GF-D8 (cell line): ENCODE measurements at regions not wholly inside any gene's neighbourhood (a gene's known extent, or its start where the extent isn't known, plus 50 kb on each side); places are given as distances from the start of the nearest gene placed in this dataset.
"Not testable (repeated sequence)": the region's sequence is repeated elsewhere in the genome, so short reads cannot be mapped to it uniquely, and the experiment has no call there.

Experiments
- DNase-seq: peaks from one replicate; lab custom pipeline; 2025; lab: John Stamatoyannopoulos, UW

- no peak for DNase-seq
These were observed 615.6 kb downstream of the CENPC start for GRCh38 chr4:66929748-66930147.

- DNase-seq, result not testable (repeated sequence)
These were observed 616.4 kb downstream of the CENPC start for GRCh38 chr4:66928881-66929280.

DNA sequence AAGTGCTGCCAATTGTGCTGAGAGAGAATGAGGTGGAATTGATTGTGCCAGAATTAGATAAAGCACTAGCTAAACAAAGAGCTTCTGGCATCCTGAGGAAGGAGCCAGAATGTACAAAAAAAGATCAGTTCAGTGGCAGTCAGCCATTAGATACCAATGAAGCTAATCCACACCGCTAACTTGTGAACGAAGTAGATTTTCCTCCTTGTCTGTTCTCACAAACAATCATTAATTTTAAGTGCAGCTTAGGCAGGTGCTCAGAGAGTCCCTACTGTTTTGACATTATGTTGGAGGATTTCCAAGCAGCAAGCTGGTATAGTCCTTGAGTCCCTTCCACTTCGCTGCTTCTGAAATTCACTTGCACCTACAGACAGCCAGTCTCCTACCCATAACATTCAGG, 617.4 kb downstream of the CENPC start:
- DNase-seq, result no peak

GRCh38 chr4:66926687-66927086, 618.6 kb downstream of the CENPC start:
- DNase-seq, result no peak

DNA sequence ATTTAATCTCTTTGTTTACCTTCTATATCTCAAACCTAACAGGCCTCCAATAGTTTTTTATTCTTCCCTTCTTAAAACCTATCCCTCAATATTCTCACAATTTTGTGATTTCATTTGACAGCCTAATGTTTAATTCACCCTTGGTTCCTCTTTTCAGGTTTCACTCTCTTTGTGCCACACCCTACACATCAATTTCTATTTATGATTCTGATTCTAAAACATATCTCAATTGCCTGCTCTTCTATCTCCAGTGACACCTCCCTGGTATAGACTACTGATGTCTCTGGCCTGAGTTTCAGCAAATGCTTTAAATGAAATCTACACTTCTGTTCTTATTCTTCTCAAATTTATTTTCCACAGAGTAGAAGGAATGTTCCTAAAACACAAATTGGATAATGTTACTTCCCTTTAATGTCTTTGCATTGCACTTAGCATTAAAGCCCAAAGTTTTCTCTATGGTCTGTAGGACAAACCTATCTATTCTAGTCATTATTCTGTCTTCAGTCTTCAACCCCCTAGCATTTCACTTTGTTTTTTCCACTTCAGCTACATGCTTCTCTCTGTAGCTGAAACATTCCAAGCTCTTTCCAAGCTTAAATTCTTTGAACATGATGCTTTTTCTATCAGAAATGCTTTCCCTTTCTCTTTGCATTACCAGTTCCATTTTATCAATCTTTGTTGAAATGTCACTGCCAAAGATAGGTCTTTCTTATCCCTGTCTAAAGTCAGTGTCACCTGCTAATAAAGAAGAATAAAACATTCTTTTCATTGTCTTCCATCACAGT, 622.0 kb downstream of the CENPC start:
- no peak for DNase-seq

- DNase-seq, result no peak
These were observed 623.9 kb downstream of the CENPC start for GRCh38 chr4:66921433-66921832.

DNA sequence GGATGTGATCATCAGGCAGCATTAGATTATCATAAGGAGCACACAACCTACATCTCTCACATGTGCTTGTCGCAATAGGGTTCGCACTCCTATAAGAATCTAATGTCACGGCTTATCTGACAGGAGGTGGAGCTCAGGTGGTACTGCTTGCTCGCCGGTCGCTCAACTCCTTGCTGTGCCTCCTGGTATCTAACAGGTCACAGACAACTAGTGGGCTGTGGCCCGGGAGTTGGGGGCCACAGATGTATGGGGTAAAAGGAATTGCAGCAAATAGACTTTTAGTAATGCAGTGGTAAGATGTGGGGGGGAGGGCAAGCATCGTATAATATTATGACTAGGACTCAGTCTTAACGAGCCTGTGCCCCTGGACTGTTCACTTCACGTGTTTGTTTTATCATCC, 624.8 kb downstream of the CENPC start:
- no peak for DNase-seq

- no peak for DNase-seq
These were observed 633.4 kb downstream of the CENPC start for GRCh38 chr4:66911880-66912279.

DNA sequence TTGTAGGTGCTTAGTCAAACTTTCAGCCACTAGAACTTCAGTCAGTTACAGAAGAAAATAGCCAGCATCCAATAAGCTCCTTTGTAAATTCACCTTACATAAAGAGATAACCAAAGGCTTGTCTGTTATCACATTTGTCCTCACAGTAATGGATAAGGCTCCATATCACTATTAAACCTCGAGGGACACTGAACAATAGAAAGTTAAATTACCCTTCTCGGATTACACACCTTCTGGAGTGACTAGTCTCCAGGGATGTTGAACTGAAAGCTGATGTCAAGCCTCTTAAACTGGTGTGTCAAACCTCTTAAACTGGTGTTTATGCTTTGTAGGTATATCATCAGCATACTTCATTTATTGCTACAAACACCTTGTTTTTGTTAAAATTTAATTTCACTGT, 639.0 kb downstream of the CENPC start:
- DNase-seq, result no peak

DNA sequence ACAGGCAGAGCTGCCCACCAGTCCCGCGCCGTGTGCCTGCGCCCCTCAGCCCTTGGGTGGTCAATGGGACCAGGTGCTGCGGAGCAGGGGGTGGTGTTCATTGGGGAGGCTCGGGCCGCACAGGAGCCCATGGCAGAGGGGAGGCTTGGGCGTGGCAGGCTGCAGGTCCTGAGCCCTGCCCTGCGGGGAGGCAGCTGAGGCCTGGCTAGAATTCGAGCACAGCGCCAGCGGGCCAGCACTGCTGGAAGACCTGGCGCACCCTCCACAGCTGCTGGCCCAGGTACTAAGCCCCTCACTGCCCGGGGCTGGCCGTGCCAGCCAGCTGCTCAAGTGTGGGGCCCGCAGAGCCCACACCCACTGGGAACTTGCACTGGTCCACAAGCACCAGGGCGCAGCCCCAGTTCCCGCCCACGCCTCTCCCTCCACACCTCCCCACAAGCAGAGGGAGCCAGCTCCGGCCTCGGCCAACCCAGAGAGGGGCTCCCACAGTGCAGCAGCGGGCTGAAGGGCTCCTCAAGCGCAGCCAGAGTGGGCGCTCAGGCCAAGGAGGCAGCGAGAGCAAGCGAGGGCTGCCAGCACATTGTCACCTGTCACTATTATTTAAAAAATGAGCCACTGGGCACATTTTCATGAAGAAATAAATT, 645.8 kb downstream of the CENPC start:
- no peak for DNase-seq

DNA sequence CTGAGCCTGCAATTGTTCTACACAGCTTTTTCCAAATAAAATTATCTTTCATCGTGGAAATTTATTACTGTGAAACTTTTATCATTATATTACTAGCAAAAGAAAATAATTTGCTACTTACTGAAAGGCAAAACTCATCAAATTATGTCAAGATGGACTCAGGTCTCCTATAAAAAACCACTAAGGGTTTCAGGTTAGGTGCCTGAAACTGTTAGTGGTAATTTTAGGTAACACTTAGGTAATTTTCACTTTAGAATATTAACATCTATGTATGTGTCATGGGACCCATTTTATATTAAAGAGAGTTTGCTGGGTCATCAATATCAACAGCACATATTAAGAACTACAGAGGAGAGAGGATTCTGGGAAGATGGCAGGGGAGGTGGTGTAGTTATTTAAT, 651.5 kb downstream of the CENPC start:
- DNase-seq, result no peak

DNA sequence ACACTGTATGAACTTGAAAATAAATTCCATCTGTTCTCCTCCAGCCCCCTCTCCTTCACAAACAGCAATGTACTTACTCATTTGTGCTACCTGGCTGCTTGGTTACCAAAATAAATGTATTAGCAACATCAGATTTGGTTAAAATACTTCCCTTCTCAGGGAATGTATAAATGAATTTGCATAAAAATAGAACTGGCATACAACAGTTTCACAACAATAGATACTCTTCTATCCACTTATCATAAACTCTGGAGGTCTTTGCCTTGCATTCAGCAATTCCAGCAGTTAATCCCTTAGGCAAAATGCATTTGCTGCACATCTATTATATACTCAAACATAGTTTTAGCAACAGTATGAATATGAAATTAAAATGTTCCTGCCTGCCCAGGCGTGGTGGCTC, 658.2 kb downstream of the CENPC start:
- no peak for DNase-seq

DNA sequence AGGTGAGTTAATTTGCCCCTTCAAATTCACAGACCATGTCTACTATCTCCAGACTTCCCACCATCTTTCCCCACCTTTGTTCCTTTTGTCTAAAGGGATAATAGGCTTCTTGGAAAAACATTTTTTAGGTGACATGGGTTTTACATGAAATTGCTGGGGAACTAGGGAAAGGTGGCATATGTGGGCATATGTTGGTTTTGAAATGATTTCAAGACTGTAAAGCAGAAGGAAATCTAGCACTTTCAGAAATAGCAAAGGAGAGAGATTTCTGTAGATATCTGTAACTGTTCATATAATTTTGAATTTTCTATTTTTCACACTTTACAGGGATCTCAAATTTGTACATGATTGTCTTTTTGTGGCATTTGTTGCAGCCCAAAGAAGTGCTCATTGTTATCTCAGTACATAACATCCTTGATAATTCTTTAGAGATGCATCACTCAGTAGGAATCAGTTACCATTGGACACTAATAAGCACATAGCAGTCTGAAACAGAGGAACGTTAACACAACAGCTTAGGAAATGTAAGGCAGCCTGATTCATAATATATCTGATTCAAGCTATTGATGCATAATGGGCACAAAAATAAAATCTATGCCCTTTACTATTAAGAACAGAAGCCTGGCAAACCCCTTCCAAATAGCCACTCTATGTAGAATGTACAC, 659.7 kb downstream of the CENPC start:
- DNase-seq, result no peak

GRCh38 chr4:66876946-66877345, 668.4 kb downstream of the CENPC start:
- DNase-seq, result no peak

DNA sequence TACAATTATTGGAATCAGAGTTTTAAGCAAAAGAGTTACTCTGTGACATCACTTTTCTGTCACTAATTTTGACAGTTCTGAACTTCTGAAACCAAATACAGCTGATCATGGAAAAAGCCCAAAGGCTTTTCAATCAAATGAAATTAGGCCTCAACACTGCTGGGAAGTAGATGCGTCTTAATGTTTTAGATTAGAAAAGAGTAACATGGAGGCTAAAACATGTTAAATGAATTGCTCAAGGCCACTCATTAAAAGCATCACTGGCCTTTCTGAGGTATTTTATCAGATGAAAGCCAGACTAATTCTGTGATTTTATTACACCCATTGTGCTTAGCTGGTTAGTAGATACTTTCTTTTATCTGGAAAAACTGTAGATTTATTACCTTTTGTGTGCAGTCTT, 672.6 kb downstream of the CENPC start:
- DNase-seq, result no peak

DNA sequence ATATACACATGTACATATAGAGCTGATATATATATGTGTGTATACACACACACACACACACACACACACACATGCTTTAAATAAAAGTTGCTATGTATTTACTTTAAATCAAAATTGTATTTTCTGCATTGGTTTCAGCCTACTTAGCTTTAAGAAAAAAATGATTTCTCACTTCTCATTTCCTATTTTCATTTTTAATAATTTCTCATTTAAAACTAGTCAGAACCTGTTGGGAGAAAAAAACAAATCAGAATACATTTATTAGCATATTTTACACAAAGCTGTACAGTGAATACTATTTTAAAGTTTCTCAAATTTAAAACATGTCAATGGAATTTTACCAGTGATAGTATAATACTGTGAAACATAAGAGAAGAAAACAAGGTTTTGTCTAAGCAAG, 681.8 kb downstream of the CENPC start:
- DNase-seq, result no peak

GRCh38 chr4:66855956-66856355, 689.3 kb downstream of the CENPC start:
- DNase-seq, result no peak

- DNase-seq, result no peak
These were observed 691.5 kb downstream of the CENPC start for GRCh38 chr4:66853845-66854244.

- DNase-seq, result no peak
These were observed 692.5 kb downstream of the CENPC start for GRCh38 chr4:66852843-66853242.

DNA sequence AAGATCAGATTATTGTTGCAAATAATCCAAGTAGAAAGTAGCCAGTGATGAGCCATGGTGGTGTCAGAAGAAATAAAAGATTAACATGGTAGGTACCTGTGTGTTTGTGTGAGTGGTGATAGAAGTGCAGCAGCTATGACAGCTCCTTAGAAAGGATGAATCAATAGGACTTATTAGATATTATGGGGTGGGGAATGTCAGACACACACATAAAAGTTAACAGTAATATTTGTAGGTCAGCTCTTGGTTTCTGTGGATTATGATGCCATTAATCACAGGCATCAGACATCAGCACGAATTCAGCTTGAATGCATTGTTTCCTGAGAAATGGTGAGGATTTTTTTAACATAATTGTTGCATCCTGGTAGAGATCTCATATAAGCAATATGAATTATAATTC, 695.7 kb downstream of the CENPC start:
- no peak for DNase-seq

DNA sequence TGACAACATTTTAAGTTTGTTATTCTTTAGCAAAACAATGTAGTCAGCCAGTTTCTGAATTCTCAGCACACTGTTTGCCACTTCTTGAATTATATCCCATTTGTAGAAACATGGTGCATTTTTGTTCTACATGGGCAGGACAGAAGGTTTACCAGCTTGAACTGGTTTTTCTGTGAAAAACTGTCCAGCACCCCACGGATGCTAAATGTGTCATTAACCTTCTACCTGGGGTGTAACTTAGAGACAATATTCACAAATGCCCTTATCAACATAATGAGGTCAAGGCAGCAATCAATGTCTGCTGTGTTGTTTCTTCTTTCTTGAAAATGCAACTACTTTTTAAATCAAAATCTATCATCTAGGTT, 702.6 kb downstream of the CENPC start:
- DNase-seq, result no peak

DNA sequence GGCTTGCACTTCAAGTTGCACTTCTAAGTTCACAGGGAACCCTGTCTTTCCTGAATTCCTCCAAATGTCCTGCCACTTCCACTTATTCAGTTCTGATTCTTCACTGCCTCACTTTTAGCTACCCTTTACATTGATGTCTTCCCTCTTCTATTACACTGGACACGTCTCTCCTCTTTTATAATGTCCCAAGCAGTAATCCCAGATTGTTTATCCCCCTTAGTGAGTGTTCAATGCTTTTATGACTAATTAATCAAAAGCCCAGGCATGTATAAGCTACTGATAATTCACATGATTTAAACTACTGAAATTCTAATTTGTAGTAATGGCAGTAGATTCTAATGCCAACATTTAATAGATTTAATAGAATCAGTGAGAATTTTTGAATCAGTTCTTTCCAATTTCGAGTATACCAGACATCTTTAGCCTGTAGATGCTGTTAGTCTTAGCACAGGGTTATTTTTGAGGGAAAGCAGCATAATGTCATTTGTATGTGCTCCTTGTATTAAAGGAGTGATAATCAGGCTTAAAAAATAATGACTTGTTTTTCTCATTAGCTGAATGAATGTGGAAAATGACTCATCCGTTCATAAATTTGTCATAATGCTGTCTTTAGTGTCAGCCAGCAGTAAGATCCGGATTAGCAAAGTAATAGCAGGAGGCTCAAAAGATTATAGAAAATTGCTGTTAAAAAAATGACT, 703.1 kb downstream of the CENPC start:
- no peak for DNase-seq

DNA sequence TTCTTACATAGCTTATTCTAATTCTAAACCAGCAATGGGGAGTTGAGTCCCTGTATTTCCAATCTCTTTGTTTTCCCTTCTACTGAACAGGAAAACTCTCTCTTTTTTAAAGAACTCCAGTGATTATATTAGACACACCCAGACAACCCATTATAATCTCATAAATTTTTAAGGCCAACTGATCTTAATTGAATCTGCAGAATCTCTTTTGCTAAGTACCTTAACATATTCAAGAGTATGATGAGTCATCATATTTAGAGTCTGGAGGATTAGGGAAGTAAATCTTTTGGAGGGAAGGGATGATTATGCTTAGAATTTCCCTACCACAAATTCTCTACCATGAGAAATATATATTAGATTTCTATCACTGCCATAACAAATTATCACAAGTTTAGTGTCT, 705.1 kb downstream of the CENPC start:
- DNase-seq, result no peak
